ENCODE measurements at regions not wholly inside any gene's neighbourhood (a gene's known extent, or its start where the extent isn't known, plus 50 kb on each side); places are given as distances from the start of the nearest gene placed in this dataset.
"Not testable (repeated sequence)": the region's sequence is repeated elsewhere in the genome, so short reads cannot be mapped to it uniquely, and the experiment has no call there.

DNA sequence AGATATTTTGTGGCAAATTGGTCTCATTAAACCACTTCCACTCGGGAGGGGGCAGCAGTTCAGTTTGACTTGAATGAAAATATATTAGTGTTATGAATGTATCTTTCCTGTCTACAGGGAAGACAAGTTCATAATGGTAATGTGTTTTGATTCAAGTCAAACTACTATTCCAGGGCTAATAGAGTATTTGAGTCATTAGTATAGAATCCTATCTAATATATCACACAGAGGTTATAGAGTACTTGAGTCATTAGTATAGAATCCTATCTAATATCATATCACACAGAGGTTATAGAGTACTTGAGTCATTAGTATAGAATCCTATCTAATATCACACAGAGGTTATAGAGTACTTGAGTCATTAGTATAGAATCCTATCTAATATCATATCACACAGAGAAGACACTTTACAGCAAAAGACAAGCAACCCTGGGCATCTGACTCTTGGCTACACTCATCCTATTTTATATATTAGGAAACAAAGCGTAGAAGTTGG, 199.7 kb upstream of the MAGI2 start:
- no peak for DNase-seq (ENCODE audit: low read depth in 2 of 2, low spot score in 1 of 2)

DNA sequence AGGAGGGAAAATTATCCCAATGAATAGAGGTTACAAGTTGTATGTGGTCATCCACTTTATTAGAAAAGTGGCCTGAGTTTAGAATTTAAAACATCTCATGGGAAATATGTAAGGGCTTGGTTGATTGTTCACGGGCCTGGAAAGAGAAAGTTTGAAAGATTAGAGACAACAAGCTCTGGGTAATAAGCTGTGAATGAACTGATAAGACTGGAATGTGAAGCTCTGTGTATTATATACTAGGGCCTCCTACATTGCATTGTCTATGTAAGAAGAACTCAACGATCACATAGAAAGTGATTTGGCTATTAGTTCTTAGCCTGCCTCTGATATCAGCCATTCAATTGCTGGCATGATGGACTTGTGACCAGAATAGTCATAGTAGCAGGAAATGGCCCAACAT, 199.2 kb upstream of the MAGI2 start:
- DNase-seq (ENCODE audit: low read depth in 2 of 2, low spot score in 1 of 2), result no peak

DNA sequence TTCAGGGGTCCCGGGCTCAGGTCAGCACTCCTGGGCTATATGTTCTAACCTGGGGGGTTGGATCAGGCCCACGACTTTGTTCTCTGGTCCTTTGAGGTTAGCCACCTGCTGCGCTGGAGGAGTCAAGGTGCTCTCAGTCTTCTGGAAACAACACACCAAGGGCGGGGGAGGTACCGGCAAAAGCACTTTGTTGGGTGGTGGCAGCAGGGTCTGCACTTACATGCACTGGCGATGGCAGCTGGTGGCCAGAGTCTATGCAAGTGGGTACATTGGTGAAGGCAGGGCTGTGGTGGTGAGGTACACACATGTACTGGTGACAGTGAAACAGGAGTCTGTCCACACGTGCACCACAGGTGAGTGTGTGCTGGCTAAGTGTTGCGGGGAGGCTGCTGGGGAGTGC, 194.2 kb upstream of the MAGI2 start:
- DNase-seq (ENCODE audit: low read depth in 2 of 2, low spot score in 1 of 2), result no peak

DNA sequence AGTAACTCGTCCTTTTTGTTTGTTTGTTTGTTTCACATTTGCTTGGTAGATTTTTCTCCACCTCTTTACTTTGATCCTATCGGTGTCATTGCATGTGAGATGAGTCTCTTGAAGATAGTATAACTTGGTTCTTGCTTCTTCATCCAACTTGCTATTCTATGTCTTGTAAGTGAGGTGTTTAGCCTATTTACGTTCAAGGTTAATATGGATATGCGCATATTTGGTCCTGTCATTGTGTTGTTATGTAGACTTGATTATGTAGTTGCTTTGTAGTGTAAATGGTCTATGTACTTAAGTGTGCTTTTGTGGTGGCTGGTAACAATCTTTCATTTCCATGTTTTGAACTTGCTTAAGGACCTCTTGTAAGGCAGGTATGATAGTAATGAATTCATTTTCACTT, 192.8 kb upstream of the MAGI2 start:
- no peak for DNase-seq (ENCODE audit: low read depth in 2 of 2, low spot score in 1 of 2)

DNA sequence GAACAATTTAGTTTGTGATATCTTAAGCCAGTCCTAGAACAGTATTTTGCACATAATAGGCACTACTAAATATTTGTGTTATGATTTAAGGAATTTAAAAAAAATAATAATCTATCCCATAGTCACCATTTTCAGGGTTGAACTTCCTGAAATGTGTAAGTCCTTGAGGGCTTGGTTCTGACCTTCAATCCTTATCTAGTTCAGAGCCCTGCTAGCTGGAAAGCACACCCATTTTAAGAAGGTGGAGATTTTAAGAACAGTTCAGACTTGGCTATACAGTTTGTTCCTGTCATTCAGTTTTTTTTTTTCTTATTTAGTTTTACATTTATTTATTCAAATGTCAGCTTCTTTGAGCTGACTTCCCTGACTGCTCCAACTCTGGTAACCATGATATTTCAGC, 183.4 kb upstream of the MAGI2 start:
- no peak for DNase-seq (ENCODE audit: low read depth in 2 of 2, low spot score in 1 of 2)

DNA sequence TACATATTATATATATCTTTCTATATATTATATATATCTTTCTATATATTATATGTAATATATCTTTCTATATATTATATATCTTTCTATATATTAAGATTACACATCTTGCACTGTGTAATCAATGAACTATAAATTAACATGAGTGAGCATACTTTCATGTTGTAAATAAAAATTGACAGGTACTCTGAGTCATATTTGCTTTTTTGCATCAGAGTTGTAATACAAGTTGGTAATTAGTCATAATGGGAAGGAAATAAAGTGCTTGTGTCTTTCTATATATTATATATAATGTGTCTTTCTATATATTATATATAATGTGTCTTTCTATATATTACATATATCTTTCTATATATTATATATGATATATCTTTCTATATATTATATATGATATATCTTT, 172.5 kb upstream of the MAGI2 start:
- not testable (repeated sequence) for DNase-seq (ENCODE audit: low read depth in 2 of 2, low spot score in 1 of 2)

DNA sequence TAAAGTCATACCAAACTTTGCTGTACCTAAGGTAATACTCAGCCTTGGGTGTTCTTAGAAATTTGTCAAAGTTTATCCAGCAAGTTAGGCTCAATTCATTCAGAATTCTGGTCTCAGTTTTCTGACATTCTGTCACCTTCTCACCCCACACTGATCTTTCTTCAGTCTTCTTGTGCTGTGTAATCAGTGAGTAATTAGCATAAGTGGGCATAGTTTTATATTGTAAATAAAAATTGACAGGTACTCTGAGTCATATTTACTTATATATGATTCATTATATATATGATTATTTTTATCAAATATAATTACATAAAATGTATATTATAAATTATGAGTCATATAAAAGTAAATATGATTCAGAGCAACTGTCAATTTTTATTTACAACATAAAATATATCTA, 170.9 kb upstream of the MAGI2 start:
- DNase-seq (ENCODE audit: low read depth in 2 of 2, low spot score in 1 of 2), result no peak

DNA sequence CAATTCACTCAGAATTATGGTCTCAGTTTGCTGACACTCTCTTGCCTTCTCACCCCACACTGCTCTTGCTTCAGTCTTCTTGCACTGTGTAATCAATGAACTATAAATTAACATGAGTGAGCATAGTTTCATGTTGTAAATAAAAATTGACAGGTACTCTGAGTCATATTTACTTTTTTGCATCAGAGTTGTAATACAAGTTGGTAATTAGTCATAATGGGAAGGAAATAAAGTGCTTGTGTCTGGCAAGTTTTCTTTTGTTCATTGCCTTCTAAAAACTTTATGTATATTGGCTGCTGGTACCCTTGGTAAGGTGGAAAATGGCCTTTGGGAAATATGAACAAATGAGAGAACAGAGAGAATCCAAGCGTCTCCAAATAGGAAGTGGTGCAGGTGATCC, 169.3 kb upstream of the MAGI2 start:
- DNase-seq (ENCODE audit: low read depth in 2 of 2, low spot score in 1 of 2), result no peak

DNA sequence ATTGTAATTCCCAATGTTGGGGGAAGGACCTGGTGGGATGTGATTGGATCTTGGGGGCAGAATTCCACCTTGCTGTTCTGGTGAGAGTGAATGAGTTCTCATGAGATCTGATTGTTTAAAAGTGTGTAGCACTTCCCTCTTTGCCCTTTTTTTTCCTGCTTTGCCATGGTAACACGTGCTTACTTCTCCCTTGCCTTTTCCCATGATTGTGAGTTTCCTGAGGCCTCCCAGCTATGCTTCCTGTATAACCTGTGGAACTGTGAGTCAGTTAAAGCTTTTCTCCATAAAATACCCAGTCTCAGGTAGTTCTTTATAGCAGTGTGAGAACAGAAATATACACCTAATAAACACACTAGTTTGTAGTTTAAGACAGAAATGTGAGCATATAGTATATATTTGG, 166.8 kb upstream of the MAGI2 start:
- no peak for DNase-seq (ENCODE audit: low read depth in 2 of 2, low spot score in 1 of 2)

DNA sequence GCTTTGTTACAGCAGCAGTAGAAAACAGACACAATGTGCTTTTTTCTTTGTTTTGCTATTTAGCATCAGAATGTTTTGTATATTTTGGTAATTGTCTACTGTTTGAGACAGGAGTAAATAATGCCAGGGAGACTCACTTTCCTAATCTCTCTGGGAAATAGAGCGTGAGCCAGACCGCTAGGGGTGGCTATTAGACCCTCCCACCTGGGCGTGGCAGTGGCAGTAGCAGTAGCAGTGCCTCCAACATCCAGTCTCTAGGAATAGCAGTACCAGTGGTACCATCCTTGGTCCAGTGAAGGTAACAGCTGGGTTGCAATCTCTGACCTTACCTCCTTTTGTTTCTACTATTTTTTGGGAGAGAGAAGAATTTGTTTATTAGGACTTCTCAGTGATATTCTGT, 165.7 kb upstream of the MAGI2 start:
- no peak for DNase-seq (ENCODE audit: low read depth in 2 of 2, low spot score in 1 of 2)

DNA sequence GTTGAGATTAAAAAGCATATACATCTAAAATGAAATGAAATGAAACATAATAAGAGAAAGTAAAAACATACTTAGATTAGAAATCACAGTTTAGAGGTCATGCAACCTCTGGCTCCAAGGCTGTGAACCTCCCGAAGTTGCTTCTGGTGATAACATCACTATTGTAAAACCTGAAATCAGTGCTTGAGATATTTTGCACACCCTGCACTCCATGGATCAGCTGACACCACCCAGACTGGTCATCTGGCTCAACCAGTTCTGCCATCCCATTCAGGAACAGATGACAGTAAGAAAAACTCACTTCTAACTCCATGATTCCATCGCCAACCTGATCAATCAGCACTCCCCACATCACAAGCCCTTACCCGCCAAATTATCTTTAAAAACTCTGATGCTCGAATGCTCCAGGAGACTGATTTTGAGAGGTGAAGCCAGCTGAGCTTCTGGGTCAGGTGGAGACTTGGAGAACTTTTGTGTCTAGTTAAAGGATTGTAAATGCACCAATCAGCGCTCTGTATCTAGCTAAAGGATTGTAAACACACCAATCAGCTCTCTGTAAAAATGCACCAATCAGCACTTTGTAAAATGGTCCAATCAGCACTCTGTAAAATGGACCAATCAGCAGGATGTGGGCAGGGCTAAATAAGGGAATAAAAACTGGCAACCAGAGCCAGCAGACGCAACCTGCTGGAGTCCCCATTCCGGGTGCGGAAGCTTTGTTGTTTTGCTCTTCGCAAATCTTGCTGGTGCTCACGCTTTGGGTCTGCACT, 162.6 kb upstream of the MAGI2 start:
- DNase-seq (ENCODE audit: low read depth in 2 of 2, low spot score in 1 of 2), result no peak

DNA sequence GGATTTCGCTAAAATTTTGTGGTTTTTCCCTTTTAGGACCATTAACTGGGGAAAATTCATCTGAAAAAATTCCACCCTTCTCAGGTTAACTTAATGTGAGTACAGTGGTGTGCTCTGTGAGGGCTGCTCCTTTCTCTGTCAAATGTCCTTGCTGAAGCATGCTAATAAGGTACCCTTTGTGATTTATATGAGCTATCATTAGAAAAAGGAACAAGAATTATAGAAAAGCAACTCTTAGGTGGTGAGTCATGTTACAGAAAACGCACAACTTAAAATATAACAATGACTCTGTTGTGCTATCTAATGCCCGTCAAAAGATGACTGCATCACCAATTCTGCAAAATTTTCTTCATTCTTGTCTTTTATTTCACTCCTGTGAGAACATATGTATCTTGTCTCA, 162.0 kb upstream of the MAGI2 start:
- no peak for DNase-seq (ENCODE audit: low read depth in 2 of 2, low spot score in 1 of 2)

DNA sequence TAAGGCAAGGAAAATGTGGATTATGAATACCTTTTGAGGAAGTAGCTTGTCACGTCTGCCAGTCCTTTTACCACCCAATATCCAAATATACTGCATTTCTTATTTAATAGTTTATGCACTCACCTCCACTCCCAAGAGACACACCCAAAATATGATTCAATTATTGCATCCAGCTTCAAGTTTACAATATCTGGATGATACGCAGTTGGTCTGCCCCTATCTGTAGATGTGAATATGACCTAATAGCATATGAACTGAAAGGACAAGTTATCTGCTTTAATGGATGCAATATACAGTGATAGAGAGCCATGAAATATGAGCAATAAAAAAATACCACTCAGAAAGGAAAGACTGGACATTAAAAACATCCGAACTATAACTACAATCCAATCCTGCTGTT, 159.4 kb upstream of the MAGI2 start:
- DNase-seq (ENCODE audit: low read depth in 2 of 2, low spot score in 1 of 2), result no peak

DNA sequence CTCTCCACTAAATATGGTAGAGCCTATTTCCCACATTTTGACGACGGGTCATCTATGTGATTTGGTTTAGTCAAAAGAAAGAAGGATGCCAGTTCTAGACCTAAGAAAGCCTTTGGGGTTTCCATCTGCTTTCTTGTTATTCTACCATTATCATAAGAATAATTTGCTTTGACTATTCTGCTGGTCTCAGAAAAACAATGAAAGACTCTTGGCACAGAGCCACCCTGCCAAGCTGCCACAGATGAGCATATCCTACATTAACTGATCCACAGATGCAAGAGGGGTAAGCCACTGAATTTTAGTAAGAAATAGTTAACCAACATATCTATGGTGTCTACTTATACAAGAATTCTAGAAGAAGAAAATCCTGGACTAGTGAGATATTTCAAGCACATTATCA, 158.6 kb upstream of the MAGI2 start:
- no peak for DNase-seq (ENCODE audit: low read depth in 2 of 2, low spot score in 1 of 2)

DNA sequence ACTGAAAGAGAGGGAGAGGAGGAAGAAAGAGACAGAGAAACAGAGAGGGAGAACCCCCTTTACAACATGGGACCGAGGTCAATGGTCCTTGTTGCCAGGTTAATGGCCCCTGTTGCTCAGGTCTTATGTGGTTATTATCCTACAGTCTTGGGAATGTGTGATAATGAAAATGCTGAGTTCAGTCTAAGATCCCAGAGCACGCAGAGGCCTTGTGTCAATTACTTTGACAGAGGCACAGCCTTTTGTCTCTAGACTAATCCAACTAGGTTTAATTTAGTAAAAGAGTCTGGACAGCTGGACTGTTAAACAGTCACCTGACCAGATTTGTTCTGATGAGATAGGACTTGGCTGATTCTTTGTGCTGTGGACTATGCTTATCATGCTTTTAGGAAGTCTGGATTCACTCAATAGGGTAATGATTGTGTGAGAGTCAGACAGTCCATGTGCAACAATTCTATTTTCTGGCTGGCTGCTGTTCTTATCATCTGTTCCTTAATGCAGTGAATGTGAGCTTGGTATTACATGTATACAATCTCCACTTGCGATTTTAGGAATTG, 157.4 kb upstream of the MAGI2 start:
- DNase-seq (ENCODE audit: low read depth in 2 of 2, low spot score in 1 of 2), result no peak

DNA sequence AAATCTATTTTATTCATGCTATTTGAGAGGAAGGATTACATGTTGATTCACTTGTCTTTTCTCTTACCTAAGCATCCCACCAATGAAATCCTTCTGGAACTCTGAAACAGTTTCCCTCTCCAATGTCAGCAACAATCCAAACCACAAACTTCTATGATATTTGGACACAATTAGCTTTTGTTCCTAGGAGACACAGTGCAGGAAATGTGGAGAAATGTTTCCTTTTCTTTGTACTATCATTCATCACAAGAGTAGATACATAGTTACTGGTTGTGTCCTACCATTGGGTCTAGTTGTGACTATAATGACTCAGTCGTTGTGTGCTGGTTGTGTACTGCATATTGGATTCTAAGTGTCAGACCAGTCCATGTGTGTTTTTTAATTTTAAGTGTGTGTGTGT, 156.8 kb upstream of the MAGI2 start:
- no peak for DNase-seq (ENCODE audit: low read depth in 2 of 2, low spot score in 1 of 2)

DNA sequence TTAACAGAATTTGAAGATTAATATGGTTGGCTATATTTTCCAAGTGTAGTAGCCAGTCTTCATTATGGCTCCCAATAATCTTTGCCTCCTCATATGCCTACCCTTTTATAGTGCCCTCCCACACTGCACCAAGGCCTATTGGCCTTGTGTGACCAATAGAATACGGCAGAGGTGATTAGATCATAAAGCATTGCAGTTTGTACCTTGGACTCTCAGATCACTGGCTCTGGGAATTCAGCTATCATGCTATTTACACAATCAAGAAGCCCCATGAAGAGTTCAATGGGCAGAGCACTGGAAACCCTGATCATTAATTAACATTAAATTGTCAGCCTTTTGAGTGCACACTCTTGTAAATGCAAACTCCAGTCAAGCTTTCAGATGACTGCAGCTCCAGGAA, 154.5 kb upstream of the MAGI2 start:
- no peak for DNase-seq (ENCODE audit: low read depth in 2 of 2, low spot score in 1 of 2)

DNA sequence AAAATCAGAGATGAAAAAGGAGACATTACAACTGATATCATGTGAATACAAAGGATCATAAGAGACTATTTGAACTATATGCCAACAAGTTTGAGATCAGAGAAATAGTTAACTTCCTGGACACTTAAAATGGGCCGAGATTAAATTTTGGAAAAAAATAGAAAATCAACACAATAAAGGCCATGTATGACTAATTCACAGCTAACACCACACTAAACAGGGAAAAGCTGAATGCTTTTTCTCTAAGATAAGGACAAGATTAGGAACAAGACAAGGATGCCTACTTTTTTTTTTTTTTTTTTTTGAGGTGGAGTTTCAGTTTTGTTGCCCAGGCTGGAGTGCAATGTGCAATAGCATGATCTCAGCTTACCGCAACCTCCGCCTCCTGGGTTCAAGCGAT, 151.4 kb upstream of the MAGI2 start:
- no peak for DNase-seq (ENCODE audit: low read depth in 2 of 2, low spot score in 1 of 2)

DNA sequence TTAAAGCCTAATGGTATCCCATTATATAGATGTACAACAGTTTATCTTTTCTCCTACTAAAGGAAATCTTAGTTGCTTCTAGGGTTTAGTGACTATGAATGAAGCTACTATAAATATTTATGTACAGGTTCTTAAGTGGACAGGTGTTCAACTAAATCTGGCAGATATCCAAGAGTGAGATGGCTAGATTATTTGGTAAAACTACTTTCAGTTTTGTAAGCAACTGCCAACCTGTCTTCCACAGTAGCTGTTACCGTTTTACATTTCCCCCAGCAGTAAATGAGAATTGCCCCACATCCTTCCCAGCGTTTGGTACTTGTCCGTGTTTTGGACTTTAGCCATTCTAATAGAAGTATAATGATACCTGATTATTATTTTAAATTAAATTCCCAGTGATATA, 144.9 kb upstream of the MAGI2 start:
- no peak for DNase-seq (ENCODE audit: low read depth in 2 of 2, low spot score in 1 of 2)

DNA sequence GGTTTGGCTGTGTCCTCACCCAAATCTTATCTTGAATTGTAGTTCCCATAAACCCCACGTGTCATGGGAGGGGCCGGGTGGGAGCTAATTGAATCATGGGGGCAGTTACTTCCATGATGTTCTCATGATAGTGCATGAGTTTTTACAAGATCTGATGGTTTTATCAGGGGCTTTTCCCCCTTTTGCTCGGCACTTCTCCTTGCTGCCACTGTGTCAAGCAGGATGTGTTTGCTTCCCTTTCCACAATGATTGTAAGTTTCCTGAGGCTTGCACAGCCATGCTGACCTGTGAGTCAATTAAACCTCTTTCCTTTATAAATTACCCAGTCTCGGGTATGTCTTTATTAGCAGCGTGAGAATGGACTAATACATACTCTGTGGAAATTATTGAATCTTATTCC, 141.2 kb upstream of the MAGI2 start:
- not testable (repeated sequence) for DNase-seq (ENCODE audit: low read depth in 2 of 2, low spot score in 1 of 2)

DNA sequence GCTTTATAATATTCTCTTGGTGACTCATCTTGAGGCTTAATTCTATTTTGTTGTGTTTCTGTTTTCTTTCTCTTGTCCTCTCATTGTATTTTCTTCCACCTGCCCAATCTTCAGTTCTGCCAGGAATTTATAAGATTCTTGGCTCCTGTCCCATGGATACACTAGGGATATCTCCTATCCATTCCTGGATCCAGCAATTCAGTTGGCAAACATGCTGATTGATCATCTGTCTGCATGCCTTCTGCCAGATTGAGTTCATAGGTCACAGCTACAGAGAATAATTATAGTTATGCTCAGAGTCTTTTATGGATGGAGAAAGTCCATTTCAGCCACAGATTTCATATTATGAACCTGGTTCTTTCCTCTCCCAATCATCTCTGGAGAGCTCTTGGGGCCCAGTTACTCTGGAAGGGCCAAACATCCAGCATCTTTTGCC, 140.4 kb upstream of the MAGI2 start:
- no peak for DNase-seq (ENCODE audit: low read depth in 2 of 2, low spot score in 1 of 2)

DNA sequence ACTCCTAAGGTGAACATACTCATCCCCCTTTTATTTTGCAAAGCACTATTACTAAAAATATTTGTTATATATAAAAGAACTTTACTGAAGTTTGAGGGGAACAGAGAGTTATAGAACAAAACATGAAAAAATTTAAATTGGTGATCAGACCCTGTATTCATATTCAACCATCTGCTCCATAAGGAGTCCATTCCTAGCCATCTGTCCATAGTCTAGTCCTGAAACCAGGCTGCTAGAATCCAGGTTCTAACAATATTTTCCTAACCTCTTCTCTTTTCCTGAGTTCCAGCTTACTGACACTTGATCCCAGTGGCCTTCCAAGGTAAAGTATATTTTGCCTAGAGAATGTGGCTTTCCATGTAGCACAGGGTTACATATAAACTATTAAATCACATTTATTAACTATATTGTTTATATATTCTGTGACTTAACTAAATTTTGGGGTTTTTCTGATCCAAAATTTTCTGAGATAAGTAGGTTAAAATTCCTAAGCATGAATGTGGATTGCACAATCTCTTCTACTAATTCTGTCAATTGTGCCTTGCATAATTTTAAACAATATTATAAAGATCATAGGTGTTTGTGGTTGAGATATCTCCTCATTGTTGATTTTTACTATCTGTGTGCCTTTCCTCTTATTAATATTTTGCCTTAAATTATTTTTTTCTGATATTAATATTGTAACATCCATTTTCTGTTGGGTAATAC, 137.6 kb upstream of the MAGI2 start:
- DNase-seq (ENCODE audit: low read depth in 2 of 2, low spot score in 1 of 2), result no peak
